ENCODE measurements at regions not wholly inside any gene's neighbourhood (a gene's known extent, or its start where the extent isn't known, plus 50 kb on each side); places are given as distances from the start of the nearest gene placed in this dataset.
"Not testable (repeated sequence)": the region's sequence is repeated elsewhere in the genome, so short reads cannot be mapped to it uniquely, and the experiment has no call there.

GRCh38 chr10:84862551-84862950, 534.2 kb downstream of the CCSER2 start:
- peak; percentile 5 for DNase-seq

GRCh38 chr10:84863675-84864074, 535.3 kb downstream of the CCSER2 start:
- no peak for DNase-seq

GRCh38 chr10:84876116-84876999, 548.0 kb downstream of the CCSER2 start:
- no peak for DNase-seq

DNA sequence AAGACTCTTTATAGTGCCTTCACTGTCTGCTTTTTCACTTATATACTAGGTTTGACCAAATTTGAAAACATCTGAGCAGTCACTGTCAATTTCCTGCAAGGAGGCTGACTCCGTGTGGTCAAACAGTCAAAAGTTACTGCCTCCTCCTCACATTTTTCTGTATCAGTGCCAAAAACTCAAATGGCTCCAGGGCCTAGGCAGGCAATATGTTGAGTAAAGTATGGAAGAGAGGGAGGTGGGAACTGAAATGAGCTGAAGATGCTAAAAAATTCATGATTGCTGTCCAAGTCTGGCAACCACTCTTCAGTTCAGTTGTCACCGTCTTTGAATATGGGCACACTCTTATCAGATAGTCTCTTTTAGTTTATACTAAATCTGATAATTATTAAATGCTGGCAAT, 551.6 kb downstream of the CCSER2 start:
- no peak for DNase-seq

- DNase-seq: not testable (repeated sequence)
These were observed 553.3 kb downstream of the CCSER2 start for GRCh38 chr10:84881696-84882095.

DNA sequence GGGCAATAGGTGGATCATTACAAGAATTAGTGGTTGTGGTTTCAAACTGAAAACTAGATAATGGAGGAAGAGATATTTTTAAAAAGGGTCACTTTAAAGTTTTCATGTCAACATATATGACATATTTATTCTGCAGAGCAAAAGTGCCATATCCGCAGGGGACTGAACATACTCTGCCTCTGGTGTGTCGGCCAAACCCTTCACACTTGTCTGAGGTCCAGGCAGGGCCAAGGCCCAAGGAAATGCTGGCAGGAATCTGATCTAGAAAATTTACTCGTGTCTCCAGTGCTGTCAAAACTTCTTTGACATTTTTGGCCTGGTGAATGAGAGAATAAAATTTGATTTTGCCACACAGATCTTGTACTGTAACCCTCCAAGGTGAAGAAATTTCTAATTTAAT, 562.3 kb downstream of the CCSER2 start:
- DNase-seq: no peak

DNA sequence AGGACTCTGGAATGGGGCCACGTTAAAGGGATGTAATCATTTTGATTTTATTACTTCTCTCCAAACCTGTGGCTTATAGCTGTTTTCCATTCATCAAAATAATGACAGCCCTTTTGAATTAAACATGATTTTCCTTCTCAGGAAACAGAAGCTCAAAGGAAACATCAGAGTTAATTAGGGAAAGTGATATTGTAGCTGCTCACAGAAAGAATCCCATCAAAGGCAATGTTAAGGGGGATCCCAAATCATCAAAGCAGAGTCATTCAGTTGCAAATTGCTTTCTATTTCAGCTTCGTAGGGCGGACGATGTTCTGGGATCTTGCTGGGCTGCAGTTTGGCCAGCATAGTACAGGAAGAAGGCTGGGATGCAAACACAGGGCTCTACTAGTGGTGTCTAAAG, 563.2 kb downstream of the CCSER2 start:
- no peak for DNase-seq

GRCh38 chr10:84895541-84895940, 567.2 kb downstream of the CCSER2 start:
- no peak for DNase-seq

DNA sequence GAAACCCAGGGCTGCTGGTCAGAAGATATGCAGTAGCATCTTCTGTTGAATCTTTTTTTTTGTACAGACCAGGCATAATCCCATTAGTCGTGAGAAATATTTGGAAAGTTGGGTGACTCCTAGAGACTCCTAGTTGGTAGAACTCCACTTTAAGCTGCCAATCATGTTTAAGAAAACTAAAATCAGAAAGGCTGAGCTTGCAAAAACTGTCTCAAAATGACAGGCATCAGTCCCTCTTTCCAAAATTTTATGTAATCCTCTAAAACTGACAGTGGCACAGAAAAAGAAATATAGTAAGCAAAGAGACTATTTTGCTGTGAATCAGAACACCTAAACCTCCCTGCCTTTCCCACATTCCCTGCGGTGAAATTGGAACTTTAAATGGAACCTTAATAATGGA, 568.5 kb downstream of the CCSER2 start:
- DNase-seq: no peak

GRCh38 chr10:84899268-84899667, 570.9 kb downstream of the CCSER2 start:
- DNase-seq: no peak

DNA sequence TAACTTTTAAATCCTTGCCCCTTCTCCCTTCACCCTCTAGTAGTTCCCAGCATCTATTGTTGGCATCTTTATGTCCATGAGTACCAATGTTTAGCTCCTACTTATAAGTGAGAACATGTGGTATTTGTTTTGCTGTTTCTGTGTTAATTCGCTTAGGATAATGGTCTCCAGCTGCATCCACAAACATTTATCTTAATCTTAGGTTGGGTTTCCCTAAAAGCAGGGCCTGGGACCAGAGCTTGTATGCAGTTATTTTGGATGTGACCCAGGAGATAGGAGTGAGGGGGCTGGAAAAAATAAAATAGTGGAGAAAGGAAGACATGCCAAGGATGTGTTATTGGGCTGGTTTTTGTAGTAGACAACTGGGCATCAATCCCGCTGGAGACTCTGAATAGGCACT, 571.8 kb downstream of the CCSER2 start:
- DNase-seq: no peak

GRCh38 chr10:84901885-84902284, 573.5 kb downstream of the CCSER2 start:
- DNase-seq: no peak

- no peak for DNase-seq
These were observed 574.2 kb downstream of the CCSER2 start for GRCh38 chr10:84902553-84902952.

DNA sequence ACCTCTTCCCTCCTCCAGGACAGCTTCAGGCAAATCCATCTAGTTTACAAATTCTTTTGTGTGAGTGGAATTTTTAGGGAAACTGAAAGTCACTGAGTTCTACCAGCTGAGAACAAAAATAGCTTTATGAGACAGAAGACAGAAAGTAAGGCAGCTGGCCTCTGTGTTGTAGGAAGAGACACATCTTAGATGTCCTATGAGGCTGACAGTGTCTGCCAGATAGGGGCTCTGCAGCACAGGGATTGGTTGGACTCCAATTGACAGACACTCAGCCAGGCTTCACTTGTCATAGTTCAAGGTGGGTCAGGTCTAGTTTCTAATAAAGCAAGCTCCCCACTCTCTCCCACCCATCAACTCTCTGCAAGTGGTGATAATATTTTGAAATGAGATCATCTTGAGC, 574.9 kb downstream of the CCSER2 start:
- no peak for DNase-seq

- no peak for DNase-seq
These were observed 579.1 kb downstream of the CCSER2 start for GRCh38 chr10:84907461-84908009.

GRCh38 chr10:84908491-84908890, 580.1 kb downstream of the CCSER2 start:
- no peak for DNase-seq

DNA sequence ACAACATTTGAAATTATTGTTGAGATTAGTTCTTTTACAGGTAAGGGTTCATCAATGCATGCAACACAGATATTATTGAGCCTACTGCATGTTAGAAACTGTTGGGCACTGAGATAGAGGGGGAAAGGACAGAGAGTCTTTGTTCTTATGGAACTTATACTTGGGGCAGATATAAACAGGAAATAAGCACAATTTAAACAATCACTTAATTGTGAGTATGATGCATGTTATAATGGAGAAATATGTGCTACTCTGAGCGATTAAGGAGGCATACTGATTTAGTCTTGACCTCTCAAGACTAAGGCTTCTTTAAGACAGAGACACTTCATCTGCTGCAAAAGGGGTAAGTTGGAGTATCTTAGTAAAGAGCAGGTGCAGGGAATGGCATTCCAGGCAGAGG, 593.3 kb downstream of the CCSER2 start:
- DNase-seq: no peak

DNA sequence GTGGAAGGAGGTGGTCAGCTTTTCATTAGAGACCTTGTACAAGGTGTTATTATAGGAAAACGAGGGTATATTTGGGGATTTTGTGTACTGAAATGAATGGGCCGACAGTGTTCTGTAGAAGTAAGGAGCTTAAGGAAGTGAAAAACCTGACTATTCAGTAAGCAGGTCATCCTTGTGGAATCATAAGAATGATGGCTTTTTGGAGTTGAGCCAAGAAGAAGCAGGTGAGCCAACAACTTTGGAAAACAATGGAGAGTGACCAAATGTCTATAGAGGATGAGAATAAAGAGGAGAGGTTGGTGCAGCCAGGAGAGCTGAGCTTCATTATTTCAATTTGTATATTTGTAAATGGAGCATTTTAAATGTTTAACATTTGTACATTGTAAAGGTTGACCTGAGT, 595.7 kb downstream of the CCSER2 start:
- DNase-seq: no peak

- no peak for DNase-seq
These were observed 597.1 kb downstream of the CCSER2 start for GRCh38 chr10:84925495-84925894.

DNA sequence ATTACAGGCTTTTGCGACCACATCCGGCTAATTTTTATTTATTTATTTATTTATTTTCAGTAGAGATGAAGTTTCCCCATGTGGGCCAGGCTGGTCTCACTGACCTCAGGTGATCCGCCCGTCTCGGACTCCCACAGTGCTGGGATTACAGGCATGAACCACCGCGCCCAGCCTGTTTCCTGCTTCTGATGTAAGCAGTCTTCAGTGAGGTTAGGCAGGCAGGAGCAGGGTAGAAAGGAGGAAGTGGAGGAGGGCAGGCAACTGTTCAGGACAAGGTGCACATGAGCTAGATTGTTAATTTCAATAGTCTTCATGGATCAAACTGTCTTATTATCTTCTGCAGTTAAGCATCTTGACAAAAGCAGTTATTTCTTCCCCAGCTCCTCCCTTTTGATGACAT, 605.0 kb downstream of the CCSER2 start:
- DNase-seq: no peak

DNA sequence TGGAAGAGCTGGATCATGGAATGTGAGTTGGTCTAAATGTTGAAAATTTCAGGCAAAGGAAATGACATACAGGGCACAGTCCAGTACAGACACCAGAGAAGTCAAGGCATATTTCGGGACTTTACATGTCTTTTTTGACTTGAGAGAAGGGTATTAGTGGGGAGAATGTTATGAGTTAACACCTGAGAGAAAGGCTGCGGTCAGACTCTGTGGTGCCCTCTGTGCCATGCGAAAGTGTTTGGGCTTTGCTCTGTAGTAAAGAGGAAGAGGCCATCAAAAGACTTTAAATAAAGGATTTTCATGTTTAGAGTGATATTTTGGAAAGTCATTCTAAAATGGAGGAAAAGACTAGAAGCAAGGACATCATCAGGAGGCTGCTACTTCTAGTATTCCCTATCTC, 607.4 kb downstream of the CCSER2 start:
- no peak for DNase-seq

GRCh38 chr10:84938117-84938905, 609.9 kb downstream of the CCSER2 start:
- DNase-seq: peak; percentile 9

GRCh38 chr10:84943541-84943940, 615.2 kb downstream of the CCSER2 start:
- no peak for DNase-seq

GRCh38 chr10:84944187-84944586, 615.8 kb downstream of the CCSER2 start:
- DNase-seq: no peak

All from NCI-H2171 treated with DMSO at 0.1 percent for 48 hours (cell line).